ENCODE measurements at regions not wholly inside any gene's neighbourhood (a gene's known extent, or its start where the extent isn't known, plus 50 kb on each side); places are given as distances from the start of the nearest gene placed in this dataset.

GRCh38 chr14:101495284-101495683, 66.0 kb upstream of the DIO3 start:
- TF ChIP-seq GATA3 (IDR thresholded peaks at IDR 0.05; ENCODE audit: low read depth, low read length): no peak
- TF ChIP-seq GATA2 (IDR thresholded peaks at IDR 0.05; ENCODE audit: low read depth, low read length): no peak
